CD4-positive, alpha-beta T cell treated with Interleukin-4 for 4 hours (primary cell): ENCODE measurements at regions not wholly inside any gene's neighbourhood (a gene's known extent, or its start where the extent isn't known, plus 50 kb on each side); places are given as distances from the start of the nearest gene placed in this dataset.
"Not testable (repeated sequence)": the region's sequence is repeated elsewhere in the genome, so short reads cannot be mapped to it uniquely, and the experiment has no call there.

Experiments used
- DNase-seq: peaks from one replicate; pipeline ENCODE4 v3.0.0-alpha.2; 2020

DNA sequence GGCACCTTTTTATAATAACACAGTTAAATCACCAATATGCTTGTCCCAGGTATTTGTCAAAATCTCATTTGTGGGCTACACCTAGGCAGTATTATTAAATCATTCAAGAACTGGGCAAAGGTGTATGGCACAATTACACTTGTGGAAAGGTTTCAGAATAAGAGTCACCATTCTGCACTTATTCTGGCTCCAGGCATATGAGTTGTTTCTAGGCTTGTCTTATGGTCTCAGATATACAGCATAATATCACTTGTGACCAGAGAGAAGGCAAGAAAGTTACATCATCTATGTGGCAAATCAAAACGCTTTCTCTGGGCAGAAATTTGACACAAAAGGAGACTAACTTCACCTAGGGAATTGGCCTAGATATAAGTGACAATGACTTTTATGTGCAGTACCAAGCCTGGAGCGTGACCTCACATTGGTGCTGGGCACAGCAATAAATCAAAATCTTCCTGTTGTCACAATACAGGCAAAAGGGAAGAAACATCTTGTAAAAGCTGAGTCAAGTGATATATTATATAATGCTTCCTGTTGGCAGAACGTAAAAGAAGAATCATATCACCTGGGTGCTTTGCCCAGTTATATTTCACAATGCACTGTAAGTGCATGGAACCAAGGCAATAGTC lies 959.9 kb upstream of the AMELY start:
- no peak for DNase-seq

DNA sequence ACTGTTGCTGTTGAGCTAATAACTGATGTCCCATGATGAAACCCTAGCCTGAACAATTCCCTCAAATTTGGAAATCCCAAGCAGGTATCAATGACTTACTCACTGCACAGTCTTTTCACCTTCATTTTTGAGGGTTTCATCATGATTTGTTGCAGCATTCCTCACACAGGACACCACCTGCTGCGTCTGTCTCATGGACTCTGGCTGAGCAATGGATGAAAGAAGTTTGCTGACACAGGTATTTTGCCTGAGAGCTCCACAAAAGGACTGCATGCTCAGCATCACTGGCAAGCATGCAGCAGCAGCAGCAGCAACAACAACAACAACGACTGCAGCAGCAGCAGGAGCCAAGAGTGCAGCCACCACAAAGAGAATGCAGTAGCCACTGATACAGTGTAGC lies 955.4 kb upstream of the AMELY start:
- DNase-seq = no peak

DNA sequence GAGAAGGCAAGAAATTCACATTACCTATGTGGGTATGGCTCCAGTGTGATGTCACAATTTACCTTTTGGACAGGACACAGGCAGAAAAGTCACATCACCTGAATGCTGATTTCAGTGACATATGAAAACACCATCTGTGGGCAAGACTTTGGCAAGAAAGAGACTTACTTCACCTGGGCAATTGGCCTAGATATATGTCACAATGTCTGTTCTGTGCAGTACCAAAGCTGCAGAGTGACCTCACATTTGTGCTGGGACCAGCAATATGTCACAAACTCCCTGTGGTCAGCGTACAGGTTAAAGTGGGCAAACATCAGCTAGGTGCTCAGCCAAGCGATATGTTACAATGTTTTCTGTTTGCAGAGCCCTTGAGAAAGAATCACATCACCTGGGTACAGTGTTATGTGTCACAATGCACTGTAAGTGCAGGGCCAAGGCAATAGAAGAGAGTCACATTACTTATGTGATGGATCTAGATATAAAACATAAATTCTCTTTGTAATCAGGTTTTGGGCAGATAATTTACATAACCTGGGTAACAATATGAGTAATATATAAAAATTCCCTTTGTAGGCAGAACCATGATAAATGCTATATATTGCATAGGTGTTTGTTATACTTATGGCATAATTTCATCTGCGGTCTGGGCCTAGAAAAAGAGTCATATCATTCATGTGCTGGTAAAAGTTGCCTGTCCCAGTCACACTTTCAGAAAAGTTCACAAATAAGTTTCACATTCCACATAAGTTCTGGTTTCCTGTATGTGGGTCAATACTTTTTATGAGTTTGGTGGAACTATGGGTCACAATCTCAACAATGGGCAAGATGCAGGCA lies 949.4 kb upstream of the AMELY start:
- no peak for DNase-seq

DNA sequence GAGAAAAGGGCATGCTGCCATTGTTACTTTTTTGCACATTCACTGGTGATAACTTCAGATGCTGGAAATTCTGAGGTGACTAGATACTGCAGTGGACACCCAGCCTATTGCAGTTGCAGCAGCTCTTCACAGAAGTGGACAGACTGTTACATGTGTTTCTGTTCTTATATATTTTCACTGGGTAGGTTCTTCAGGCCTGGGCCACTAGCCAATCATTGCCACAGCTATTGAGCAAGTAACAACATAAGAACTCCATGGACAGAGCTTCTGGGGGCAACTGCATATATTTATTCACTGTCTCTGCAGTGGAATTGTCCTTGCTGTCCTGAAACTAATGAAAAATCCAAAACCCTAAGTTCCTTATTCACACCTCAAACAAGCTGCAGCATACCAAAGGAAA lies 938.6 kb upstream of the AMELY start:
- no peak for DNase-seq

DNA sequence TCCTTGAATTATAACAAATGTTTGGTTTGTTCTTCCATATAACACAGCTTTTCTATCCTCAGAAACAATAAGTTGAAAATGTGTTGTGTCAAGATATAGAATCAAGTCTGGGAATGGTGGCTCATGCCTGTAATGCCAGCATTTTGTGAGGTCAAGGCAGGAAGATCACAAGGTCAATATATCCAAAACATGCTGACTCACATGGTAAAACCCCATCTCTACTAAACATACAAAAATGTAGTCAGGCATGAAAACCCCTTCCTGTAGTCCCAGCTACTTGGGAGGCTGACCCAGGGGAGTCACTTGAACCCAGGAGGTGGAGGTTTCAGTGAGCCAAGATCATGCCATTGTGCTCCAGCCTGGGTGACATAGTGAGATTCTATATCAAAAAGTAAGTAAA lies 934.2 kb upstream of the AMELY start:
- no peak for DNase-seq

DNA sequence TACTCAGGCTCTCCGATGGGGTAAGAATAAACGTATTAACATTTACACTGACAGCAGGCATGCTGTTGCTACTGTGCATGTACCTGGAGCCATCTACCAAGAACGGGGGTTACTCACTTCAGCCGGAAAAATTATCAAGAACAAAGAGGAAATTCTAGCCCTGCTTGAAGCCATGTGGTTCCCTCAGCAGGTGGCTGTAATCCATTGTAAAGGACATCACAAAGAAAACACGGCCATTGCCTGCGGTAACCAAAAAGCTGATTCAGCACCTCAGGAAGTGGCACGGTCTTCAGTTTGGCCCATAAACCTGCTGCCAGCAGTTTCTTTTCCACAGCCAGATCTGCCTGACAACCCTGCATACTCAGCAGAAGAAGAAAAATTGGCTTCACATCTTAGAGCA lies 925.5 kb upstream of the AMELY start:
- no peak for DNase-seq

DNA sequence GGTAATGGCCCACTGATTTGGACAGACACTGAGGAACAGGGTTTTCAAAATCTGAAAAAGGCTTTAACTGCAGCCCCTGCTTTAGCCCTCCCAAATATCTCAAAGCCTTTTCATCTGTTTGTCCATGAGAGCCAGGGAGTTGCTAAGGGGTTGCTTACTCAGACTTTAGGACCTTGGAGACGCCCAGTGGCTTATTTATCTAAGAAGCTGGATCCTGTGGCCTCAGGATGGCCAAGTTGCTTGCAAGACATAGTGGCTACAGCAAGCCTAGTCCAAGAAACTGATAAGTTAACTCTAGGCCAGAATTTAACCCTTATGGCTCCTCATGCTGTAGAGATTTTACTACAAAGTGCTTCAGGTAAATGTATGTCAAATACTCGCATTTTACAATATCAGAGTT lies 924.8 kb upstream of the AMELY start:
- no peak for DNase-seq

DNA sequence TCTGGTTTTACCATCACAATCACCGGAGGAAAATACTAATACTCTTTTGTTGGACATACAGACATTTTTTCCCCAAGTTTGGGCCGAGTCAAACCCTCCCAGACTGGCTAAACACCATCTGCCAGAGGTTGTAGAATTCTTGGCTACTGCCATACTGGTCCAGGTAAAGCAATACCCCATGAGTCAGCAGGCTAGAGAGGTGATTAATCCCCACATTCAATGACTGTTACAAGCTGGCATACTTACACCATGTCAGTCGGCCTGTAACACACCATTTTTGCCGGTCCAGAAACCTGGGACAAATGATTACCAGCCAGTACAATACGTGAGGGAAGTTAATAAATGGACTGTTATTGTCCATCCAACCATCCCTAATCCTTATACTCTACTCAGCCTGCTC lies 923.9 kb upstream of the AMELY start:
- no peak for DNase-seq

DNA sequence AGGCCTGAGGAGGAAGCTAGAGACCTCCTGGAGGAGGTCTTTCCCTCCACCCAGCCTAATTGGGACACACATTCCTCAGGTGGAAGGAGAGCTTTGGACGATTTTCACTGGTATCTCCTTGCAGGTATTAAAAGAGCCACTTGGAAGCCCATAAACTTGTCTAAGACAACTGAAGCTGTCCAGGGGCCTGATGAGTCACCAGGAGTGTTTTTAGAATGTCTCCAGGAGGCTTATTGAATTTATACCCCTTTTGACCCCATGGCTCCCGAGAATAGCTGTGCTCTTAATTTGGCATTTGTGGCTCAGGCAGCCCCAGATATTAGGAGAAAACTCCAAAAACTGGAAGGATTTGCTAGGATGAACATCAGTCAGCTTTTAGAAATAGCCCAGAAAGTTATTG lies 922.7 kb upstream of the AMELY start:
- DNase-seq = no peak

DNA sequence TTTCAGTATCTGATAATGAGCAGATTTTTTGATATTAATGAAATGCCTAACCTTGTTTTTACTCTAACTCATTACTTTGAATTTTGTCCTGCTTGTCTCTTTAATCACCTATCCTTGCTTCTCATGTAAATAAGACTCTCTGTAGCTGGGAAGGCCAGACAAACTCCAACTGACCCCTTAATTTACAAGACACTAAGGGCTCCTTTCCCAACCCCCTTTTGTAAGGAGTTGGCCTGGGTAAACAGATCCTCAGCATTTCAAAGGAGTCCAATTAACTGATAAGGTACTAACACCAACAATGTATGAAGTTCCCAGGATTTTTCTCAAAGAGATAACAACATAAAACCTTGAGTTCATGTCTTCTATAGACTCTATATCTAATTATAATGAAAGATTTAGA lies 919.3 kb upstream of the AMELY start:
- DNase-seq = not testable (repeated sequence)

DNA sequence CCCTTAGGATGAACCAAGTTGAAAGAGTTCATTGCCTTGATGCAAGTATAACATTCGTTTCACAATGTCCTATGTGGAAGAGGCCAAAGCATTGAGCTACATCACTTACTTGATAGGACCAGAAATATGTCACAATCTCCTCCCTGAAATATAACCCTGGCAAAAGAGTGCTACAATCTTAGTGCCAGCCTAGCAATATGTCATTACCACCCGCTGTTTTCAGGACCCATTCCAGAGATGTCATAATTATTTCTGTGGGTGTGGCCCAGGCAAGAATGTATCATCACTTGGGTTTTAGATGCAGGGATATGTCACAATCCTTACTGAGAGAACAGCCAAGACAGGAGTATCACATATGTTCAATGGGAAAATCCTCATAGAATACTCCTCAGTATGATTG lies 915.0 kb upstream of the AMELY start:
- no peak for DNase-seq

DNA sequence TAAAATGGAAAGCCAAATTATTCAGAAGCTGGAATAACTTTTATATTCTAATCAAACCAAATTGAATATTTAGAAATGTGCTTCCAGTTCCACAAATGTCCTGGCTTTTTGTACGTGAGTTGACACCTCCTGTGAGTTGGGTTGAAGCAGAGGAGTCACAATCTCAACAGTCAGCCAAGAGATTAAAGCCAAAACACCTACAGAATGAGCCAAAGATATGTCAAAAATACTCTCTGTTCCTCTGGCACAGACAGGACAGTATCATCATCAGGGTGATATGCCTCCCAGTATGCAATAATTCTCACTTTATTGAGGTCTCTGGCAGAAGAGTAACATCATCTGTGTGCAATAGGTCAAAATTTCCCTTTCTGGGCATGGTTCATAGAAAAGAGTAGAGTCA lies 914.3 kb upstream of the AMELY start:
- no peak for DNase-seq

DNA sequence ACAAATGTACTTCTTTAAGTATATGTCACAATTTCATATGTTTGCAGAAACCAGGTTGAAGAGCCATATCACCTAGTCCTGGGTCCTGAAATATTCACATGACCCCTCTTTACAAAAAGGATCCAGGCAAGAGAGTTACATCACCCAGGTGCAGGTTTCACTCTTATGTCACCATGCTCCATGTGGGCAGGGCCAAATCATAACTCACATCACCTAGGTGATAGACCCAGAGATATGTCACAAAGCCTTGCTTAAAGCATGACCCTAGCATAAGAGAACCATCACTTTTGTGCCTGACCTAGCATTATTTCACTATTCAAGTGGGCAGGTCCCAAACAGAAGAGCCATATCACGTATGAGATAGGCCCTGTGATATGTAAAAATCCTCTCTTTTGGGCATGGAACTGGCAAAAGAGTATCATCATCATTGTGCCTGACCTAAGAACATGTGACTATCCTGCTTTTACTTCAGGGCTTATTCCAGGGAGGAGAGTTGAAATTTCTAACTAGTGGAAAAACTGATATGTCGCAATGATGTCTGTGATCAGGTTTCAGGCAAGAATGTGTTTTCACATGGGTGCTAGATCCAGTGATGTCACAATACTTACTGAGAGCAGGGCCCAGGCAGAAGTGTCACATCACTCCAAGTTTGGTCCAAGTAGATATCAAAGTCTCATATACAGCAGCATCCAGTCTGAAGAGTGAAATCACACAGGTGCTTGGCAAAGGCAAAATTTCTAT lies 909.9 kb upstream of the AMELY start:
- no peak for DNase-seq

DNA sequence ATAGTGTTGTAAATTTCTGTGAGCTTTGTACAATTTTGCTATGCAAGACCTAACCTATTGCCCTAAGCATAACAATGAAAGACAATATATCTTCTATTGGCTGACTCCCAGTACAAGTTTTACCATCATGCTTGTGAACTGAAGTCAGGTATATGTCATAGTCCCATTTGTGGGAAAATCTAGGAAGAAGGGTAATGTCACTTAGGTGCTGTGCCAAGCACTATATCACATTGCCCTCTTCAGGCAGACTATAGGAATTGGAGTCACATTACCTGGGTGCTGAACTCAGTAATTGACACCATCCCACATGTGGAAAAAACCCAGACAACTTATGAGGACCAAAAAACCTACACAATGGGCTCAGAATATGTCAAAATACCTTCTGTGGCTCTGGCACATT lies 907.4 kb upstream of the AMELY start:
- DNase-seq = no peak

DNA sequence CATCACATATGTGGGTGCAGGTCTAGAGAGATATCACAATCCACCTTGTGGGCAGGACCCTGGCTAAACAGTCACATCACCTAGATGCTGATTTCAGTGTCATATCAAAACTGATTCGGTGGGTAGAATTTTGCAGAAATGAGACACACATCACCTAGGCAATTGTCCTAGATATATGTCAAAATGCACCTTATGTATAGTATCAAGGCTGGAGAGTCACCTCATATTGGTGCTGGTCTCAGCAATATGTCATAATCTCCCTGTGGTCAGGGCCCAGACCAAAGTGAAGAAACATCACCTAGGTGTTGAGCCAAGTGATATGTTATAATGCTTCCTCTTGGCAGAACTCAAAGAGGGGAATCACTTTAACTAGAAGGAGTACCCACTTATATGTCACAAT lies 905.0 kb upstream of the AMELY start:
- DNase-seq = no peak

DNA sequence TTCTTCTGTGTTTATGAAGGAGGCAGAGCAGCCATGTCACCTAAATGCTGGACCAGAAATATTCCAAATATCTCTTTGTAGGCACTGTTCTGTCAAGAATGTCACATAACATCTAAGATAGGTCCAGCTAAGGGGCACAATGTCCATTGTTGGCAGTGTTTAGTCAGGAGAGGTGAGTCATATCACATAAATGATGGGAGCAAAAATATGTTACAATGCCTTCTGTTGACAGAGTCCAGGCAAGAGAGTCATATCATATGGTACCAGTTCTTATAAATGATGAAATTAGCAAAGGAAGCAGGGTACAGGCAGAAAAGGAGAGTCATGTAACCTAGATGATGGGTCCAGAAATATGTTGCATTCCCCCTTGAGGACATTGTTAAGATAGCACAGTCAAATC lies 904.4 kb upstream of the AMELY start:
- no peak for DNase-seq

DNA sequence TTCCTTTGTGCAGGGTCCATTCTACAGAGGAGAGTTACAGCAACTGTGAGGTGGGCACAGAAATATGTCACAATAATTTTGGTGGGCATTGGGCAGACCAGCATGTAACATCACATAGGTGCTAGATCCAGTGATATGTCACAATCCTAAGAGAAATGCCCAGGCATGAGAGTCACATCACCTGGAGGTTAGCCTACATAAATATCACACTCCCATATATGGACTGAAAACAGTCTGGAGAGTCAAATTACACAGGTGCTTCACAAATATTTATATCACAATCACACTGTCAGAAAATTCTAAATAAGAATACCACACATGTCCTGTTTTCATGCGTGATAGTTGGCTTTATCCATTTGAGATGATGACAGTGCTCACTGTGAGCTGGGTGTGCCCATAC lies 903.7 kb upstream of the AMELY start:
- no peak for DNase-seq

DNA sequence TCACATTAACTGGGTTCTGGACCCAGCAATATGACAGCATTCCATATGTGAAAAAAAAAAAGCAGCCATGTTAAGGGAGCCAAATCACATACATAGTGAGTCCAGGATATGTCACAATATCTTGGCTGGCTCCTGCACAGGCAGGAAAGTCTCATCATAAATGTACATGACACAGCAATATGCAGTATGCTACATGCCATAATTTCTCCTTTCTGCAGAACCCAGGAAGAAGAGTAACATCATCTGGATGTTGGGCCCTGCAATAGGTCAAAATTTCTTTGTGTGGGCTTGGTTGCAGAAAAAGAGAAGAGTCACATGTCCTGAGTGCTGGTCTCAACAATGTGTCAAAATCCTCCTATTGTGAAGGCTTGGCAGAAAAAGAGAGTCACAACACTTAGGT lies 902.8 kb upstream of the AMELY start:
- no peak for DNase-seq

DNA sequence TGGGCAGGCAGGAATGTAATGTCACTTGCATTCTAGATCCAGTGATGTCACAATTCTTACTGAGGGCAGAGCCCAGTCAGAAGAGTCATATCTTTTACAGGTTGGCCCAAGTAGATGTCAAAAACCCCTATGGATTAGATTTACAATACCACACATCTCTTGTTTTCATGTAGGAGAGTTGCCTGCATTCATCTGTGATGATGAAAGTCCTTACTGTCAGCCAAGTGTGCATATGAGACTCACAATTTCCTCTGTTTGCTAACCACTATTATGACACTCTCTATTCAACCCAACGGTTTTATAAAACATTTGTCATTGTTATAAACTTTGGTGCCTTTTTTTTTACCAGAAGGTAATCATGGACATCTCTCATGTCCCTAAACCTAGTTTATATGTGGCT lies 898.8 kb upstream of the AMELY start:
- no peak for DNase-seq

DNA sequence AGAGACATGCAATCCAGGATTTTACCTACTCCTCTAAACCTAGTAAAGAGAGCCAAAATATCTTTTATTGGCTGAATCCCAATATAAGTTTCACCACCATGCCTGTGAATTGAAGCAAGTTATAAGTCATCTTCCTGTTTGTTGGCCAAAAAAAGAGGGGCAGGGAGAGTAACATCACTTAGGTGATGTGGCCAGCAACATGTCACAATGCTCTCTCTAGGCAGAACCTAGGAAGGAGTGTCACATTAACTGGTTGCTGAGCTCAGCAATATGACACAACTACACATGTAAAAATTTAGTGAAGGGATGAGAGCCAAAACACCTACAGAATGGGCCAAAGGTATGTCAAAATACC lies 895.9 kb upstream of the AMELY start:
- DNase-seq = no peak

DNA sequence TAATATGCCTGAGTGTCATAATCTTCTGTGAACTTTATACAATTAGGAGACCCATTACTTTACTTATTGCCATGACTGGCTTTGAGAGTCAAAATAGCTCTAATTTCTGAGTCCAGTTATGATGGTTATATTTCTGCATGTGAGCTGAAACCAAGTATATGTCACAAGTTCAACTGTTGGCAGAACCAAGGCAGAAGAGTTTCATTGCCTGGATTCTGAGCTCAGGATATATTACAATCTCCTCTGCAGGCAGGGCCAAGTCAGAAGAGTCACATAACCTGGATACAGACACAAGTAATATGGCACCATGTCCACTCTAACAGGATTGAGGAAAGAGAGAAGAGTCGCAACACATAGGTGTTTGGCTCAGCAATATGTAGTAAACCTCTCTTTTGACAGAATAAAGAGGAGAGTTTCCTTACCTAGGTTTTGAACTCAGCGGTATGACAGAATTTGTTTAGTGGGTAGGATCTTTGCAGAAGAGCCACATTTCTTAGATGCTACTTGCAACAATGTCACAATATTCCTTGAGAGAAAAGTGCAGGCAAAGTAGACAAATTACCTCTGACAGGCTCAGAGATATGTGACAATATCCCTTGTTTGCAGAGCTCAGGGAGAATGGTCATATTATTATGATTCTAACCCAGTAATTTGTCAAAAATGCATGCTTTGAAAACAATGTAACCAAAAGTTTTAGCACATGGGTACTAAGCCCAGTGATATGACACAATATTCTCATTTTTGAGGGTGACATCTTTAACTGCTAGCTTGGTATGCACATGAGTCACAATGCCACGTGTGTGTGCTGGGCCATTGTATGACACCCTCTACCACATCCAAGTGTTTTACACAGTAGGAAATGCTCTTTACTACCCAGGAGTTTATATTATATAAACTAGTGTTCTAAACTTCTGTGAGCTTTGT lies 895.3 kb upstream of the AMELY start:
- DNase-seq = no peak

DNA sequence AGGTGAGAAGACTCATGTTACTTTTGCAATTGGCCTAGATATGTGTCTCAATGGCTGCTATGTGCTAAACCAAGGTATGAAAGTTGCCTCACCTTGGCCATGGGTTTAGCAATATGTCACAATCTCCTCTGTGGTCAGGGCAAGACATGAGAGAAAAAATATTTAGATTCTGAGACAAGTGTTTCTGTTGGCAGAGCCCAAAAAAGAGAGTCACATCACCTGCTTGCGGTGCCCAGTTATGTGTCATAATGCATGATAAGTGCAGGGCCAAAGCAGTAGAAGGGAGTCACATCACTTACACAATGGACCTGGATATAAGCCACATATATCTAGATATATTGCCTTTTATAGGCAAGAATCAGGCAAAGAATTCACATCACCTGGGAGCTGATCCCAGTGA lies 894.1 kb upstream of the AMELY start:
- DNase-seq = no peak

DNA sequence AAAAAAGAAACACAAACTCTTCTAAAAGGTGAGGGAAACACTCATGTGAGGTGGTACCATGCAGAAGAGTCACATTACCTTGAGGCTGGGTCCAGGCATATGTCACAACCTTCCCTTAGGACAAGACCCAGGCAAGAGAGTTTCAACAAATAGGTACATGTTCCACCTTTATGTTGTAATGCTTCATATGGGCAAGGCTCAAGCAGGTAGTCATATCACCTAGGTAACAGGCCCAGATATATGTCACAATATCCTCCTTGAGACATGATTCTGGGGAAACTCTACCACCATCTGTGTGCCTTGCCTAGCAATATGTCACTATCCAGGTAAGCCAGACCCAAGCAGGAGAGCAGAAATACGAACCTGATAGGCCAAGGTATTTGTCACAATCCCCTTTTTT lies 892.2 kb upstream of the AMELY start:
- DNase-seq = no peak
